Epithelial cell of esophagus (primary cell): ENCODE measurements at regions not wholly inside any gene's neighbourhood (a gene's known extent, or its start where the extent isn't known, plus 50 kb on each side); places are given as distances from the start of the nearest gene placed in this dataset.
A peak's percentile ranks its signal among the peaks of the same experiment; 100 is the strongest.

Experiments used
- DNase-seq: peaks from one replicate; pipeline ENCODE4 v3.0.0; 2010; ENCODE audit warnings: low read depth
- H3K4me3 ChIP-seq: 2 replicates; pipeline ENCODE4 v1.5.1; 2011; ENCODE audit warnings: mild to moderate bottlenecking, low read length, control low read depth
- CTCF ChIP-seq: IDR thresholded peaks from 2 replicates; pipeline ENCODE4 v1.5.1; 2011; ENCODE audit warnings: low read depth, mild to moderate bottlenecking, low read length, control low read depth, inconsistent platforms; ENCODE audit not compliant: insufficient read depth; ENCODE audit errors: missing control alignments

- DNase-seq, result no peak
- no peak overlapping the region for H3K4me3 ChIP-seq
- TF ChIP-seq CTCF, result no peak
Observed at GRCh38 chr4:124396333-124396732, 316.2 kb downstream of the ANKRD50 start.

- TF ChIP-seq CTCF, result no peak
- no peak for DNase-seq
- no peak overlapping the region for H3K4me3 ChIP-seq
Observed at GRCh38 chr4:124401606-124402005, 310.9 kb downstream of the ANKRD50 start.

- H3K4me3 ChIP-seq, result no peak overlapping the region
- no peak for DNase-seq
- no peak for TF ChIP-seq CTCF
Observed at GRCh38 chr4:124409044-124409443, 303.5 kb downstream of the ANKRD50 start.

- no peak overlapping the region for H3K4me3 ChIP-seq
- DNase-seq, result peak; percentile 44
- TF ChIP-seq CTCF, result no peak
Observed at GRCh38 chr4:124414276-124415040, 298.1 kb downstream of the ANKRD50 start.

GRCh38 chr4:124415146-124415545, 297.4 kb downstream of the ANKRD50 start:
- H3K4me3 ChIP-seq, result no peak overlapping the region
- no peak for TF ChIP-seq CTCF
- no peak for DNase-seq

- no peak for DNase-seq
- H3K4me3 ChIP-seq, result no peak overlapping the region
- no peak for TF ChIP-seq CTCF
Observed at GRCh38 chr4:124417371-124417770, 295.2 kb downstream of the ANKRD50 start.

GRCh38 chr4:124420166-124420695, 292.3 kb downstream of the ANKRD50 start:
- no peak for TF ChIP-seq CTCF
- no peak overlapping the region for H3K4me3 ChIP-seq
- no peak for DNase-seq
